ENCODE measurements at regions not wholly inside any gene's neighbourhood (a gene's known extent, or its start where the extent isn't known, plus 50 kb on each side); places are given as distances from the start of the nearest gene placed in this dataset.
A peak's percentile ranks its signal among the peaks of the same experiment; 100 is the strongest.

- H3K4me3 ChIP-seq (ENCODE audit: low read depth, low read length, poor library complexity, severe bottlenecking): no peak overlapping the region
- CTCF ChIA-PET: interaction anchor here (0.7 kb wide), 1 partner anchor 1443 kb away, joined by 3 read pairs; no protein-coding TSS in a partner anchor
- no TSS peak for BruUV-seq (replicated peaks)
- POLR2A ChIA-PET (ENCODE audit: low non-redundant PET): no interaction called here
- no peak overlapping the region for H3K27ac ChIP-seq (ENCODE audit: low read depth, low read length, poor library complexity, severe bottlenecking)
- no peak for DNase-seq (ENCODE audit: low spot score)
- no peak for TF ChIP-seq EZH2 (IDR thresholded peaks at IDR 0.05; ENCODE audit: borderline replicate concordance, low read depth, low read length, poor library complexity, severe bottlenecking)
- TF ChIP-seq, protein P1, sequence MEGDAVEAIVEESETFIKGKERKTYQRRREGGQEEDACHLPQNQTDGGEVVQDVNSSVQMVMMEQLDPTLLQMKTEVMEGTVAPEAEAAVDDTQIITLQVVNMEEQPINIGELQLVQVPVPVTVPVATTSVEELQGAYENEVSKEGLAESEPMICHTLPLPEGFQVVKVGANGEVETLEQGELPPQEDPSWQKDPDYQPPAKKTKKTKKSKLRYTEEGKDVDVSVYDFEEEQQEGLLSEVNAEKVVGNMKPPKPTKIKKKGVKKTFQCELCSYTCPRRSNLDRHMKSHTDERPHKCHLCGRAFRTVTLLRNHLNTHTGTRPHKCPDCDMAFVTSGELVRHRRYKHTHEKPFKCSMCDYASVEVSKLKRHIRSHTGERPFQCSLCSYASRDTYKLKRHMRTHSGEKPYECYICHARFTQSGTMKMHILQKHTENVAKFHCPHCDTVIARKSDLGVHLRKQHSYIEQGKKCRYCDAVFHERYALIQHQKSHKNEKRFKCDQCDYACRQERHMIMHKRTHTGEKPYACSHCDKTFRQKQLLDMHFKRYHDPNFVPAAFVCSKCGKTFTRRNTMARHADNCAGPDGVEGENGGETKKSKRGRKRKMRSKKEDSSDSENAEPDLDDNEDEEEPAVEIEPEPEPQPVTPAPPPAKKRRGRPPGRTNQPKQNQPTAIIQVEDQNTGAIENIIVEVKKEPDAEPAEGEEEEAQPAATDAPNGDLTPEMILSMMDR (conservative IDR thresholded peaks at IDR 0.05; ENCODE audit: low read depth, low read length): no peak
- intact Hi-C loops (cut with micrococcal nuclease; ENCODE audit: unreplicated experiment): loop anchor here (10.0 kb wide), 2 partner anchors 532 to 622 kb away; no protein-coding TSS in a partner anchor
- no peaks in the 10 kb centered on the region for H3K9me3 ChIP-seq (ENCODE audit: low read depth, low read length, poor library complexity, severe bottlenecking)
- no peaks in the 10 kb centered on the region for H3K27me3 ChIP-seq (replicated peaks; ENCODE audit: insufficient read depth, low read depth, low read length, poor library complexity)
- H3K4me1 ChIP-seq (ENCODE audit: insufficient read depth, low read length, poor library complexity, severe bottlenecking): no peaks in the 10 kb centered on the region
- H3K36me3 ChIP-seq (ENCODE audit: insufficient read depth, low read length, poor library complexity, severe bottlenecking): no peaks in the 10 kb centered on the region
Measured at GRCh38 chr5:38197118-38197517, 61.2 kb upstream of the EGFLAM start.

GRCh38 chr5:38193015-38193581 is 65.3 kb upstream of the EGFLAM start:
- peak; percentile 81 for DNase-seq (ENCODE audit: low spot score)
- no TSS peak for BruUV-seq (replicated peaks)
- no peaks in the 10 kb centered on the region for H3K36me3 ChIP-seq (ENCODE audit: insufficient read depth, low read length, poor library complexity, severe bottlenecking)
- no peak for TF ChIP-seq EZH2 (IDR thresholded peaks at IDR 0.05; ENCODE audit: borderline replicate concordance, low read depth, low read length, poor library complexity, severe bottlenecking)
- TF ChIP-seq, protein P1 (conservative IDR thresholded peaks at IDR 0.05; ENCODE audit: low read depth, low read length): peak; percentile 94
- H3K4me1 ChIP-seq (ENCODE audit: insufficient read depth, low read length, poor library complexity, severe bottlenecking): no peaks in the 10 kb centered on the region
- H3K27me3 ChIP-seq (replicated peaks; ENCODE audit: insufficient read depth, low read depth, low read length, poor library complexity): no peaks in the 10 kb centered on the region
- no peak overlapping the region for H3K4me3 ChIP-seq (ENCODE audit: low read depth, low read length, poor library complexity, severe bottlenecking)
- CTCF ChIA-PET: interaction anchor here (0.6 to 1.8 kb wide), 6 partner anchors 16 to 821 kb away, joined by 3 to 13 read pairs (median 6); no protein-coding TSS in a partner anchor
- intact Hi-C loops (cut with micrococcal nuclease; ENCODE audit: unreplicated experiment): loop anchor here (1.0 to 10.0 kb wide), 5 partner anchors 356 to 780 kb away; no protein-coding TSS in a partner anchor
- H3K27ac ChIP-seq (ENCODE audit: low read depth, low read length, poor library complexity, severe bottlenecking): no peak overlapping the region
- no peaks in the 10 kb centered on the region for H3K9me3 ChIP-seq (ENCODE audit: low read depth, low read length, poor library complexity, severe bottlenecking)
- POLR2A ChIA-PET (ENCODE audit: low non-redundant PET): no interaction called here

DNA sequence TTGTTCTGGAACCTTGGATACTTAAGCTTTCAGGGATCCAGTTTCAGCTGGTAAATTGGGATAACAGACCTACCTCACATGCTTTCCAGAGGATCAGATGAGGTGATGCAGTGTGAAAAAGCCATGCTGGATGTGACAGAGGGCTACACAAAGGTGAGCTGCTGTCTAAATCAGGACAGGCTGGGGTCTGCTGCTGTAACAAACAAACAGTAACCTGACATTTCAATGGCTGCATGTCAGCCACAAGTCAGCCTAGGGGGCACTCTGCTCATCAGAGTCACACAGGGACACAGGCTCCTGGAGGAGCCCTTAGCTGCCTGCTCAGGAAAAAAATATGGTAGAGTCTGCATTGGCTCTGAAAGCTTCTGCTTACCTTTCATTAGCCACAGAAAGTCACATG is 66.7 kb upstream of the EGFLAM start:
- Histone ChIP-seq H3K27me3 (replicated peaks; ENCODE audit: insufficient read depth, low read depth, low read length, poor library complexity) (no peaks in the 10 kb centered on the region), H3K27ac (ENCODE audit: low read depth, low read length, poor library complexity, severe bottlenecking) (no peak overlapping the region), H3K36me3 (ENCODE audit: insufficient read depth, low read length, poor library complexity, severe bottlenecking) (no peaks in the 10 kb centered on the region), H3K4me3 (ENCODE audit: low read depth, low read length, poor library complexity, severe bottlenecking) (no peak overlapping the region), H3K4me1 (ENCODE audit: insufficient read depth, low read length, poor library complexity, severe bottlenecking) (no peaks in the 10 kb centered on the region), H3K9me3 (ENCODE audit: low read depth, low read length, poor library complexity, severe bottlenecking) (no peaks in the 10 kb centered on the region)
- no TSS peak for BruUV-seq (replicated peaks)
- ChIA-PET CTCF (interaction anchor here (0.8 to 1.2 kb wide), 2 partner anchors 168 to 468 kb away, joined by 3 to 5 read pairs; no protein-coding TSS in a partner anchor), POLR2A (ENCODE audit: low non-redundant PET) (no interaction called here)
- intact Hi-C loops (cut with micrococcal nuclease; ENCODE audit: unreplicated experiment): loop anchor here (2.0 to 10.0 kb wide), 4 partner anchors 469 to 779 kb away; no protein-coding TSS in a partner anchor
- TF ChIP-seq EZH2 (IDR thresholded peaks at IDR 0.05; ENCODE audit: borderline replicate concordance, low read depth, low read length, poor library complexity, severe bottlenecking): no peak
- TF ChIP-seq, protein P1 (conservative IDR thresholded peaks at IDR 0.05; ENCODE audit: low read depth, low read length): no peak
- no peak for DNase-seq (ENCODE audit: low spot score)
